B cell (primary cell): ENCODE measurements at regions not wholly inside any gene's neighbourhood (a gene's known extent, or its start where the extent isn't known, plus 50 kb on each side); places are given as distances from the start of the nearest gene placed in this dataset.

Experiments used
- ATAC-seq: fragments of 200-7000 bp; cut with Tn5 transposase; one replicate; pipeline ENCODE4 v1.10.0; 2021; ENCODE audit warnings: low read depth, mild to moderate bottlenecking, moderate number of reproducible peaks, moderate library complexity
- CTCF ChIA-PET: fragments of 350-600 bp; sonication (Branson Sonifier 250); formaldehyde crosslinking; loops from one replicate; lab custom pipeline; 2021; ENCODE audit warnings: antibody characterized with exemption, inconsistent platforms; lab: Charles Lee
- POLR2A ChIA-PET: fragments of 350-600 bp; sonication (Branson Sonifier 250); formaldehyde crosslinking; loops from one replicate; lab custom pipeline; 2021; ENCODE audit warnings: antibody characterized with exemption; lab: Charles Lee
- DNase-seq: peaks from one replicate; pipeline ENCODE4 v3.0.0; 2013
- H2AFZ ChIP-seq: 2 replicates; pipeline ENCODE4 v1.6.1; 2012; ENCODE audit warnings: mild to moderate bottlenecking, low read depth, low read length; ENCODE audit not compliant: insufficient read depth, poor library complexity, severe bottlenecking
- H3K27ac ChIP-seq, 2 donors: 1 replicate in 1 of 2; 2 replicates in 1 of 2; pipeline ENCODE4 v1.5.1; 2012 to 2013; ENCODE audit warnings: low read length in 2 of 2, mild to moderate bottlenecking in 2 of 2, moderate library complexity in 1 of 2
- H3K27me3 ChIP-seq, 4 experiments: fragments of 200-600 bp in 1 of 4; sonication (generic) in 1 of 4; replicated peaks in 1 of 4; 1 replicate in 2 of 4; 2 replicates in 2 of 4; pipeline versions ENCODE4 v1.6.1 to v1.7.0; 2013 to 2016; ENCODE audit warnings: low read length in 3 of 4, mild to moderate bottlenecking in 2 of 4, mixed read lengths in 1 of 4, moderate library complexity in 1 of 4; ENCODE audit not compliant: insufficient read depth in 4 of 4, control insufficient read depth in 3 of 4; ENCODE audit errors: control extremely low read depth in 1 of 4
- H3K36me3 ChIP-seq, 2 experiments: replicated peaks in 1 of 2; 1 replicate in 1 of 2; 2 replicates in 1 of 2; pipeline versions ENCODE4 v1.6.1 to v1.7.1; 2013; ENCODE audit warnings: low read length in 1 of 2; ENCODE audit not compliant: insufficient read depth in 2 of 2, control insufficient read depth in 1 of 2; ENCODE audit errors: control extremely low read depth in 1 of 2, extremely low read depth in 1 of 2
- H3K4me1 ChIP-seq, 2 donors: fragments of 200-600 bp in 1 of 2; sonication (generic) in 1 of 2; 1 replicate in 1 of 2; 2 replicates in 1 of 2; pipeline versions ENCODE4 v1.5.1 to v1.6.1; 2013 to 2017; ENCODE audit warnings: low read length in 2 of 2; ENCODE audit not compliant: control insufficient read depth in 2 of 2, insufficient read depth in 2 of 2
- H3K4me2 ChIP-seq: replicated peaks from 2 replicates; pipeline ENCODE3; 2012; ENCODE audit warnings: mild to moderate bottlenecking, low read depth, low read length; ENCODE audit not compliant: poor library complexity, severe bottlenecking
- H3K4me3 ChIP-seq, 5 experiments: fragments of 200-600 bp in 1 of 5; sonication (generic) in 1 of 5; 1 replicate in 3 of 5; 2 replicates in 2 of 5; pipeline versions ENCODE4 v1.5.1 to v1.7.0; 2011 to 2016; ENCODE audit warnings: low read length in 4 of 5, mild to moderate bottlenecking in 4 of 5, low read depth in 2 of 5, control low read depth in 1 of 5, moderate library complexity in 1 of 5; ENCODE audit not compliant: insufficient read depth in 1 of 5; ENCODE audit errors: control extremely low read depth in 1 of 5, extremely low read depth in 1 of 5
- H3K79me2 ChIP-seq: fragments of 200-600 bp; sonication (generic); one replicate; pipeline ENCODE4 v1.6.0; 2016; ENCODE audit warnings: low read length; ENCODE audit not compliant: control insufficient read depth, insufficient read depth
- H3K9ac ChIP-seq: fragments of 200-600 bp; sonication (generic); 2 replicates; pipeline ENCODE4 v1.6.1; 2017; ENCODE audit warnings: mild to moderate bottlenecking, low read length, moderate library complexity
- H3K9me3 ChIP-seq, 3 donors: one replicate each; pipeline versions ENCODE4 v1.6.1 to v1.7.1; 2013; ENCODE audit warnings: low read length in 2 of 3; ENCODE audit not compliant: control insufficient read depth in 2 of 3, insufficient read depth in 1 of 3; ENCODE audit errors: control extremely low read depth in 1 of 3
- H4K20me1 ChIP-seq: 2 replicates; pipeline ENCODE4 v1.6.0; 2012; ENCODE audit warnings: mild to moderate bottlenecking, low read length; ENCODE audit not compliant: insufficient read depth, control insufficient read depth, poor library complexity, severe bottlenecking
- H3K27ac Mint-ChIP-seq: one replicate; pipeline ENCODE4 v1.8.0; 2021; ENCODE audit warnings: mixed read lengths
- H3K27me3 Mint-ChIP-seq: one replicate; pipeline ENCODE4 v1.8.0; 2021; ENCODE audit warnings: mixed read lengths
- H3K4me1 Mint-ChIP-seq: one replicate; pipeline ENCODE4 v1.8.0; 2021; ENCODE audit warnings: mixed read lengths
- H3K4me3 Mint-ChIP-seq: one replicate; pipeline ENCODE4 v1.8.0; 2021; ENCODE audit warnings: mixed read lengths
- H3K9me3 Mint-ChIP-seq: one replicate; pipeline ENCODE4 v1.8.0; 2022; ENCODE audit warnings: mixed read lengths; ENCODE audit not compliant: insufficient read depth
- CTCF ChIP-seq: fragments of 200-600 bp; IDR thresholded peaks from one replicate; pipeline ENCODE4 v1.8.0; 2022; ENCODE audit warnings: antibody characterized with exemption, mild to moderate bottlenecking
- EZH2 ChIP-seq: IDR thresholded peaks from 2 replicates; pipeline ENCODE4 v1.6.1; 2012; ENCODE audit warnings: borderline replicate concordance, low read depth, mild to moderate bottlenecking, moderate library complexity, low read length; ENCODE audit not compliant: insufficient read depth, poor library complexity, severe bottlenecking
- WGBS: methylation state at CpG from one replicate; pipeline ENCODE4 v1.1.5; 2013; ENCODE audit warnings: missing lambda C conversion rate; ENCODE audit not compliant: insufficient coverage; 5-methylcytosine and 5-hydroxymethylcytosine counted together
- intact Hi-C: fragments of 100-400 bp; cut with micrococcal nuclease; formaldehyde crosslinking; loops from one replicate; pipeline ENCODE4 v1.10.0; 2022

GRCh38 chr2:7888876-7889275, 793.0 kb upstream of the ID2 start:
- CTCF ChIA-PET, result no interaction called here
- no peaks in the 10 kb centered on the region for H3K4me1 Mint-ChIP-seq

GRCh38 chr2:7891312-7891711, 790.5 kb upstream of the ID2 start:
- H3K27ac ChIP-seq, result no peak overlapping the region
- no peak overlapping the region for H3K9ac ChIP-seq
- no peak overlapping the region for H3K27ac Mint-ChIP-seq
- H3K9me3 Mint-ChIP-seq, result no peaks in the 10 kb centered on the region
- ChIA-PET CTCF (no interaction called here), POLR2A (no interaction called here)
- H3K4me1 ChIP-seq, result no peaks in the 10 kb centered on the region
- no peaks in the 10 kb centered on the region for H4K20me1 ChIP-seq
- no CpG with 5 or more reads among the region's 2 CpGs for WGBS
- no peak overlapping the region for H3K4me2 ChIP-seq
- no peaks in the 10 kb centered on the region for H3K79me2 ChIP-seq
- no peak overlapping the region for H3K4me3 ChIP-seq
- no peak overlapping the region for H3K4me3 Mint-ChIP-seq
- peaks cover 0 to 4% (median 0%) of the 10 kb centered on the region in 3 donors for H3K9me3 ChIP-seq
- DNase-seq (no peak), ATAC-seq (no peak)
- no peaks in the 10 kb centered on the region for H3K27me3 ChIP-seq
- H3K4me1 Mint-ChIP-seq, result no peaks in the 10 kb centered on the region
- no peaks in the 10 kb centered on the region for H3K27me3 Mint-ChIP-seq
- intact Hi-C loops, result no loop called here
- TF ChIP-seq EZH2 (no peak), CTCF (no peak)
- no peaks in the 10 kb centered on the region for H3K36me3 ChIP-seq
- no peak overlapping the region for H2AFZ ChIP-seq

More at GRCh38 chr2:7888876-7889275, 793.0 kb upstream of the ID2 start:
- Histone ChIP-seq H3K9me3 (no peaks in the 10 kb centered on the region), H3K27ac (no peak overlapping the region), H3K9ac (no peak overlapping the region), H3K4me3 (no peak overlapping the region), H3K4me1 (no peaks in the 10 kb centered on the region), H3K27me3 (no peaks in the 10 kb centered on the region), H3K4me2 (no peak overlapping the region), H3K36me3 (no peaks in the 10 kb centered on the region), H4K20me1 (no peaks in the 10 kb centered on the region), H2AFZ (no peak overlapping the region), H3K79me2 (no peaks in the 10 kb centered on the region)
- ATAC-seq, result no peak
- Mint-ChIP-seq H3K4me3 (no peak overlapping the region), H3K27me3 (no peaks in the 10 kb centered on the region), H3K27ac (no peak overlapping the region), H3K9me3 (no peaks in the 10 kb centered on the region)
- WGBS, result no CpG with 5 or more reads among the region's 4 CpGs
- TF ChIP-seq EZH2, result no peak
- no peak for TF ChIP-seq CTCF
- POLR2A ChIA-PET, result no interaction called here
- intact Hi-C loops, result no loop called here
- DNase-seq, result no peak
